ENCODE measurements at regions not wholly inside any gene's neighbourhood (a gene's known extent, or its start where the extent isn't known, plus 50 kb on each side); places are given as distances from the start of the nearest gene placed in this dataset.

- POLR2A ChIA-PET = interaction anchor here (0.7 kb wide), 1 partner anchor 17 kb away, joined by 3 read pairs; no protein-coding TSS in a partner anchor
Observed at GRCh38 chr12:45566257-45566656, 163.2 kb upstream of the ARID2 start.

GRCh38 chr12:45568808-45569207 is 160.7 kb upstream of the ARID2 start:
- TF ChIP-seq NFRKB (IDR thresholded peaks at IDR 0.05) (no peak), SP1 (IDR thresholded peaks at IDR 0.05) (no peak), HDGF (IDR thresholded peaks at IDR 0.05; ENCODE audit: borderline replicate concordance) (no peak), ELF4 (IDR thresholded peaks at IDR 0.05) (no peak), FOXM1 (IDR thresholded peaks at IDR 0.05; ENCODE audit: borderline replicate concordance) (no peak), L3MBTL2 (conservative IDR thresholded peaks at IDR 0.05) (no peak), PKNOX1 (IDR thresholded peaks at IDR 0.05) (no peak), SUZ12 (IDR thresholded peaks at IDR 0.05) (no peak), ARNT (IDR thresholded peaks at IDR 0.05) (no peak), LEF1 (IDR thresholded peaks at IDR 0.05; ENCODE audit: borderline replicate concordance) (no peak)
- DNase-seq (ENCODE audit: extremely low spot score) = no peak
- CTCF ChIA-PET = no interaction called here
- POLR2A ChIA-PET = no interaction called here

More at GRCh38 chr12:45566257-45566656, 163.2 kb upstream of the ARID2 start:
- no peak for TF ChIP-seq ARNT (IDR thresholded peaks at IDR 0.05)
- TF ChIP-seq L3MBTL2 (conservative IDR thresholded peaks at IDR 0.05) = no peak
- TF ChIP-seq BHLHE40 (IDR thresholded peaks at IDR 0.05; ENCODE audit: borderline replicate concordance) = no peak
- no peak for TF ChIP-seq FOXK2 (IDR thresholded peaks at IDR 0.05)
- no peak for TF ChIP-seq ZNF384 (IDR thresholded peaks at IDR 0.05)
- TF ChIP-seq FOXM1 (IDR thresholded peaks at IDR 0.05; ENCODE audit: borderline replicate concordance) = no peak
- CTCF ChIA-PET = interaction anchor here (0.5 kb wide), 1 partner anchor 307 kb away, joined by 3 read pairs; no protein-coding TSS in a partner anchor
- DNase-seq (ENCODE audit: extremely low spot score) = no peak

- ChIA-PET CTCF (no interaction called here), POLR2A (no interaction called here)
- TF ChIP-seq LEF1 (IDR thresholded peaks at IDR 0.05; ENCODE audit: borderline replicate concordance) (no peak), SP1 (IDR thresholded peaks at IDR 0.05) (no peak), SUZ12 (IDR thresholded peaks at IDR 0.05) (no peak), HDGF (IDR thresholded peaks at IDR 0.05; ENCODE audit: borderline replicate concordance) (no peak)
- DNase-seq (ENCODE audit: extremely low spot score) = no peak
Observed at GRCh38 chr12:45570501-45570900, 159.0 kb upstream of the ARID2 start.

- ChIA-PET POLR2A (no interaction called here), CTCF (no interaction called here)
- DNase-seq (ENCODE audit: extremely low spot score) = no peak
- no peak for TF ChIP-seq NFRKB (IDR thresholded peaks at IDR 0.05)
- TF ChIP-seq CTBP1 (IDR thresholded peaks at IDR 0.05; ENCODE audit: borderline replicate concordance) = no peak
- no peak for TF ChIP-seq HDGF (IDR thresholded peaks at IDR 0.05; ENCODE audit: borderline replicate concordance)
- no peak for TF ChIP-seq PKNOX1 (IDR thresholded peaks at IDR 0.05)
- TF ChIP-seq SP1 (IDR thresholded peaks at IDR 0.05) = no peak
- TF ChIP-seq ARNT (IDR thresholded peaks at IDR 0.05) = no peak
- TF ChIP-seq FOXK2 (IDR thresholded peaks at IDR 0.05) = no peak
- no peak for TF ChIP-seq ELF4 (IDR thresholded peaks at IDR 0.05)
- no peak for TF ChIP-seq LEF1 (IDR thresholded peaks at IDR 0.05; ENCODE audit: borderline replicate concordance)
Observed at GRCh38 chr12:45572114-45572513, 157.4 kb upstream of the ARID2 start.

GRCh38 chr12:45575417-45575816 is 154.1 kb upstream of the ARID2 start:
- CTCF ChIA-PET = no interaction called here
- POLR2A ChIA-PET = no interaction called here

GRCh38 chr12:45575823-45576475 is 153.6 kb upstream of the ARID2 start:
- ChIA-PET POLR2A (no interaction called here), CTCF (no interaction called here)
- no peak for DNase-seq (ENCODE audit: extremely low spot score)
- TF ChIP-seq SP1 (IDR thresholded peaks at IDR 0.05) (no peak), LEF1 (IDR thresholded peaks at IDR 0.05; ENCODE audit: borderline replicate concordance) (no peak), L3MBTL2 (conservative IDR thresholded peaks at IDR 0.05) (no peak), SUZ12 (IDR thresholded peaks at IDR 0.05) (no peak), HDGF (IDR thresholded peaks at IDR 0.05; ENCODE audit: borderline replicate concordance) (no peak), FOXK2 (IDR thresholded peaks at IDR 0.05) (no peak), ARNT (IDR thresholded peaks at IDR 0.05) (no peak), FOXM1 (IDR thresholded peaks at IDR 0.05; ENCODE audit: borderline replicate concordance) (no peak)

More at GRCh38 chr12:45575417-45575816, 154.1 kb upstream of the ARID2 start:
- TF ChIP-seq ELF4 (IDR thresholded peaks at IDR 0.05) = no peak
- no peak for TF ChIP-seq SP1 (IDR thresholded peaks at IDR 0.05)
- TF ChIP-seq SUZ12 (IDR thresholded peaks at IDR 0.05) = no peak
- no peak for TF ChIP-seq ARNT (IDR thresholded peaks at IDR 0.05)
- TF ChIP-seq PKNOX1 (IDR thresholded peaks at IDR 0.05) = no peak
- TF ChIP-seq ZNF384 (IDR thresholded peaks at IDR 0.05) = no peak
- TF ChIP-seq TARDBP (IDR thresholded peaks at IDR 0.05) = no peak
- no peak for TF ChIP-seq HDGF (IDR thresholded peaks at IDR 0.05; ENCODE audit: borderline replicate concordance)
- TF ChIP-seq L3MBTL2 (conservative IDR thresholded peaks at IDR 0.05) = no peak
- TF ChIP-seq FOXK2 (IDR thresholded peaks at IDR 0.05) = no peak
- TF ChIP-seq FOXA1 (IDR thresholded peaks at IDR 0.05) = no peak
- TF ChIP-seq FOXM1 (IDR thresholded peaks at IDR 0.05; ENCODE audit: borderline replicate concordance) = no peak
- TF ChIP-seq BHLHE40 (IDR thresholded peaks at IDR 0.05; ENCODE audit: borderline replicate concordance) = no peak
- TF ChIP-seq CTBP1 (IDR thresholded peaks at IDR 0.05; ENCODE audit: borderline replicate concordance) = no peak
- TF ChIP-seq LEF1 (IDR thresholded peaks at IDR 0.05; ENCODE audit: borderline replicate concordance) = no peak
- no peak for TF ChIP-seq NFRKB (IDR thresholded peaks at IDR 0.05)
- no peak for DNase-seq (ENCODE audit: extremely low spot score)
